ENCODE measurements at regions not wholly inside any gene's neighbourhood (a gene's known extent, or its start where the extent isn't known, plus 50 kb on each side); places are given as distances from the start of the nearest gene placed in this dataset.

- DNase-seq (ENCODE audit: low read depth) = no peak
Measured at GRCh38 chr16:17852977-17853702, 382.4 kb upstream of the XYLT1 start.

- DNase-seq (ENCODE audit: low read depth) = no peak
Measured at GRCh38 chr16:17850581-17851250, 380.0 kb upstream of the XYLT1 start.

- DNase-seq (ENCODE audit: low read depth) = no peak
Measured at GRCh38 chr16:17847234-17847795, 376.6 kb upstream of the XYLT1 start.

- no peak for DNase-seq (ENCODE audit: low read depth)
Measured at GRCh38 chr16:17846030-17846429, 375.3 kb upstream of the XYLT1 start.

GRCh38 chr16:17845031-17845430 is 374.3 kb upstream of the XYLT1 start:
- no peak for DNase-seq (ENCODE audit: low read depth)

- no peak for DNase-seq (ENCODE audit: low read depth)
Measured at GRCh38 chr16:17843905-17844304, 373.1 kb upstream of the XYLT1 start.

- no peak for DNase-seq (ENCODE audit: low read depth)
Measured at GRCh38 chr16:17839907-17840306, 369.1 kb upstream of the XYLT1 start.

- DNase-seq (ENCODE audit: low read depth) = no peak
Measured at GRCh38 chr16:17839272-17839671, 368.5 kb upstream of the XYLT1 start.

- no peak for DNase-seq (ENCODE audit: low read depth)
Measured at GRCh38 chr16:17836868-17837602, 366.3 kb upstream of the XYLT1 start.

- DNase-seq (ENCODE audit: low read depth) = no peak
Measured at GRCh38 chr16:17835118-17835876, 364.5 kb upstream of the XYLT1 start.

GRCh38 chr16:17832738-17833137 is 362.0 kb upstream of the XYLT1 start:
- DNase-seq (ENCODE audit: low read depth) = no peak

GRCh38 chr16:17831330-17831729 is 360.6 kb upstream of the XYLT1 start:
- no peak for DNase-seq (ENCODE audit: low read depth)

- DNase-seq (ENCODE audit: low read depth) = no peak
Measured at GRCh38 chr16:17830651-17831050, 359.9 kb upstream of the XYLT1 start.

GRCh38 chr16:17829811-17830210 is 359.1 kb upstream of the XYLT1 start:
- DNase-seq (ENCODE audit: low read depth) = no peak

GRCh38 chr16:17828012-17828411 is 357.3 kb upstream of the XYLT1 start:
- DNase-seq (ENCODE audit: low read depth) = no peak

GRCh38 chr16:17827313-17827712 is 356.6 kb upstream of the XYLT1 start:
- no peak for DNase-seq (ENCODE audit: low read depth)

- DNase-seq (ENCODE audit: low read depth) = no peak
Measured at GRCh38 chr16:17817943-17818342, 347.2 kb upstream of the XYLT1 start.

- no peak for DNase-seq (ENCODE audit: low read depth)
Measured at GRCh38 chr16:17817260-17817659, 346.5 kb upstream of the XYLT1 start.

GRCh38 chr16:17812771-17813170 is 342.0 kb upstream of the XYLT1 start:
- DNase-seq (ENCODE audit: low read depth) = no peak

GRCh38 chr16:17804857-17805256 is 334.1 kb upstream of the XYLT1 start:
- no peak for DNase-seq (ENCODE audit: low read depth)

GRCh38 chr16:17803625-17804410 is 333.1 kb upstream of the XYLT1 start:
- DNase-seq (ENCODE audit: low read depth) = no peak
